GM23248 (cell line): ENCODE measurements at regions not wholly inside any gene's neighbourhood (a gene's known extent, or its start where the extent isn't known, plus 50 kb on each side); places are given as distances from the start of the nearest gene placed in this dataset.

ENCODE experiments used
- EZH2 ChIP-seq: fragments of 200-600 bp; sonication (generic); IDR thresholded peaks from 2 replicates; pipeline ENCODE4 v1.6.1; 2018; ENCODE audit warnings: antibody characterized with exemption, mild to moderate bottlenecking; ENCODE audit not compliant: insufficient read depth, poor library complexity, severe bottlenecking
- EZH2phosphoT487 ChIP-seq: fragments of 200-600 bp; sonication (generic); IDR thresholded peaks from 2 replicates; pipeline ENCODE4 v1.6.1; 2018; ENCODE audit warnings: antibody characterized with exemption, moderate library complexity, mild to moderate bottlenecking, low read depth; ENCODE audit not compliant: insufficient read depth

DNA sequence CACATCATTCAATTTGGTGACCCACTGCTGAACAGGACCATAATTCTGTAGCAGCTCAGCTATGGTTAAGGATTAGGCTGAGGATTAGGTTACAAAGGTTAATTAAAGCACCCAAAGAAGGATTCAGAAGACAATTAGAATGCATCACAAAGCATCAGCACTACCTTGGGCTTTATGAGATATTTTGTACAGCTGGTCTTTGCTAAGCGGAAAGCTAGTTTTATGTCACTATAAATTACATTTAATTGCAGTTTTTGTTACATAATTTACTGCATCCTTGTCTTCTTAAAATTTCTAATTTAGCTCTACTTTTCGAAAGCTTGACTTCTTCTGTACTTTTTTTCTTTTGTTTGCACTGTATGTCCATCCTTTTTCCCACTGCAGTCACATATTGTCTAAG is 711.5 kb downstream of the RPS29 start:
- TF ChIP-seq EZH2phosphoT487: no peak
- no peak for TF ChIP-seq EZH2
